Peyer's patch (tissue), 4 donors: ENCODE measurements at regions not wholly inside any gene's neighbourhood (a gene's known extent, or its start where the extent isn't known, plus 50 kb on each side); places are given as distances from the start of the nearest gene placed in this dataset.

Experiments
- DNase-seq, 3 donors: peaks; one replicate each; pipeline ENCODE4 v3.0.0-alpha.2; 2017 to 2019
- H3K27ac ChIP-seq, 4 donors: fragments of 200-600 bp; sonication (generic); one replicate each; pipeline ENCODE4 v1.5.1; 2016 to 2019
- H3K27me3 ChIP-seq, 2 donors: fragments of 200-600 bp; sonication (generic); one replicate each; pipeline ENCODE4 v1.5.1; 2019
- H3K36me3 ChIP-seq, 3 donors: fragments of 200-600 bp; sonication (generic); one replicate each; pipeline ENCODE4 v1.5.1; 2016 to 2019
- H3K4me1 ChIP-seq, 4 donors: fragments of 200-600 bp; sonication (generic); one replicate each; pipeline ENCODE4 v1.5.1; 2016 to 2019
- H3K4me3 ChIP-seq, 4 donors: fragments of 200-600 bp; sonication (generic); 1 replicate in 3 of 4; 2 replicates in 1 of 4; pipeline ENCODE4 v1.5.1; 2016 to 2019; ENCODE audit warnings: mild to moderate bottlenecking in 1 of 4
- H3K9me3 ChIP-seq, 4 donors: fragments of 200-600 bp; sonication (generic); one replicate each; pipeline ENCODE4 v1.5.1; 2016 to 2019; ENCODE audit warnings: mild to moderate bottlenecking in 1 of 4
- POLR2A ChIP-seq, 2 donors: fragments of 450-650 bp; IDR thresholded peaks; one replicate each; pipeline ENCODE4 v1.5.1; 2017; ENCODE audit warnings: antibody characterized with exemption in 2 of 2, mild to moderate bottlenecking in 2 of 2, moderate library complexity in 2 of 2
- TF ChIP-seq, protein P1 (sequence below), 6 experiments: fragments of 450-650 bp in 4 of 6; fragments of 200-600 bp in 2 of 6; sonication (generic) in 1 of 6; IDR thresholded peaks; one replicate each; pipeline ENCODE4 v1.5.1; 2017 to 2019; ENCODE audit warnings: antibody characterized with exemption in 6 of 6, mild to moderate bottlenecking in 3 of 6, moderate library complexity in 1 of 6

DNA sequence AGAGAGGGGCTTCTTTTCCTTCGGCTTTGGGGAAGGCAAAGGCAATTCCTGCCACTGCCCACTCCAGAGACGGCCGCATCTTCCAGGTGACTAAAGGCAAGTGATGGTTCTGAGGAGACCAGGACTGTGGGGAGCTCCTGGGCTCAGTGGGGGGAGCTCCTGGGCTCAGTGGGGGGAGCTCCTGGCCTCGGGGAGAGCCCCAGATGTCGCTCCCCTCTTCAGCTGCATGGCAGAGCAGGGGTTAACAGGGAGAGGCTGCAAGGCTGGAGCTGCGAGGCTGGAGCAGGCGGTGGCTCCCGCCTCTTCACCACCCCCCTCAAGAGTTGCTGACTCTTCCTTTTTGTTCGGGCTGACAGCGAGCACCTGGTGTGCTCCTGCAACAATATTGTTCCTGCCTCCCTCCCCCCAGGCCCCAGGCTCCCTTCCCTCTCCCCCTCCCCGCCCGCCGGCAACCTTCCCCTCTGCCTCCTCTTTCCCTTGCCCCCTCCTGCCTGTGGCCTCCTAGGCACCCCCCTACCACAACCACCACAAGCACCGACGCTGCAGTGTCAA lies 56.3 kb upstream of the LBX1 start:
- Histone ChIP-seq H3K4me3 (no peak overlapping the region), H3K27ac (no peak overlapping the region), H3K27me3 (peaks cover 0 to 24% of the 10 kb centered on the region in 2 donors), H3K36me3 (no peaks in the 10 kb centered on the region), H3K9me3 (no peaks in the 10 kb centered on the region), H3K4me1 (no peaks in the 10 kb centered on the region)
- no peak for DNase-seq
- TF ChIP-seq POLR2A (IDR thresholded peaks at IDR 0.05) = no peak
- TF ChIP-seq, protein P1, sequence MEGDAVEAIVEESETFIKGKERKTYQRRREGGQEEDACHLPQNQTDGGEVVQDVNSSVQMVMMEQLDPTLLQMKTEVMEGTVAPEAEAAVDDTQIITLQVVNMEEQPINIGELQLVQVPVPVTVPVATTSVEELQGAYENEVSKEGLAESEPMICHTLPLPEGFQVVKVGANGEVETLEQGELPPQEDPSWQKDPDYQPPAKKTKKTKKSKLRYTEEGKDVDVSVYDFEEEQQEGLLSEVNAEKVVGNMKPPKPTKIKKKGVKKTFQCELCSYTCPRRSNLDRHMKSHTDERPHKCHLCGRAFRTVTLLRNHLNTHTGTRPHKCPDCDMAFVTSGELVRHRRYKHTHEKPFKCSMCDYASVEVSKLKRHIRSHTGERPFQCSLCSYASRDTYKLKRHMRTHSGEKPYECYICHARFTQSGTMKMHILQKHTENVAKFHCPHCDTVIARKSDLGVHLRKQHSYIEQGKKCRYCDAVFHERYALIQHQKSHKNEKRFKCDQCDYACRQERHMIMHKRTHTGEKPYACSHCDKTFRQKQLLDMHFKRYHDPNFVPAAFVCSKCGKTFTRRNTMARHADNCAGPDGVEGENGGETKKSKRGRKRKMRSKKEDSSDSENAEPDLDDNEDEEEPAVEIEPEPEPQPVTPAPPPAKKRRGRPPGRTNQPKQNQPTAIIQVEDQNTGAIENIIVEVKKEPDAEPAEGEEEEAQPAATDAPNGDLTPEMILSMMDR (IDR thresholded peaks at IDR 0.05) = no peak

DNA sequence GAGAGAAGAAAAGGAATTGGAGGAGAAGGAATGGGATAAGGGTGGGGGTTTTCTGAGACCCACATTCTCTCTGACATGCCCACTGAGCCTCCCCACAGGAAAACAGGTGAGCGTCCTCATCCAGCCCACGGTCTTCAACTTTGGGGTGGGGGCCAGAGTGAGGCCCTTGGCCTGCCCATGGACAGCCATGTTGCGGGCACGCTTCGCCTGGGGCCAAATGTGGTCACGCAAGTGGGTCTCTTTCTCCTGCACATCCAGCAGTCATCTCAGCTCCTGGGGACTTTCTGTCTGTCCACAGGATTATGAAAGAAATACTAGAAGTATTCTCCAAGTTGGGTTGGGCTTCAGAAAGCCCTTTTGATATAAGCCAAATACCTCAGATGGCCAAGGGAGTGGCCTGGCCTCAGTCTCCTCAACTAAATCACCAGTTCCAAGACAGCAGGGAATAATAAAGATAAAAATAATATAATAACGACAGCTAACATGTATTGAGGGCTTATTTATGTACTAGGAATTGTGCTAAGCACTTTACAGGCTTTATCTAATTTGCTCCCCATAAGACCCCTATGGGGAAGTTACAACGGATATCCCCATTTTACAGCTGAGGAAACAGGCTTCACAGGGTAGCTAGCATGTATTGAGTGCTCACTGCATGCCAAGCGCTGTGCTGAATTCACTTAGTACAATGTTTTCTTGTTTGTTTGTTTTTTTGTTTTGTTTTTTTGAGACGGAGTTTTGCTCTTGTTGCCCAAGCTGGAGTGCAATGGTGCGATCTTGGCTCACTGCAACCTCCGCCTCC lies 57.2 kb upstream of the LBX1 start:
- peaks cover 0 to 33% of the 10 kb centered on the region in 2 donors for H3K27me3 ChIP-seq

GRCh38 chr10:101287183-101287996 lies 58.1 kb upstream of the LBX1 start:
- peaks cover 0 to 14% (median 11%) of the 10 kb centered on the region in 4 donors for H3K4me1 ChIP-seq
- no peak overlapping the region for H3K4me3 ChIP-seq
- no peak for DNase-seq
- no peaks in the 10 kb centered on the region for H3K36me3 ChIP-seq
- H3K27ac ChIP-seq = no peak overlapping the region
- no peak for TF ChIP-seq POLR2A (IDR thresholded peaks at IDR 0.05)
- TF ChIP-seq, protein P1 (IDR thresholded peaks at IDR 0.05) = no peak
- H3K27me3 ChIP-seq = peaks cover 0 to 41% of the 10 kb centered on the region in 2 donors
- H3K9me3 ChIP-seq = no peaks in the 10 kb centered on the region

More for the DNA sequence above, 57.2 kb upstream of the LBX1 start:
- Histone ChIP-seq H3K4me3 (no peak overlapping the region), H3K27ac (no peak overlapping the region), H3K36me3 (no peaks in the 10 kb centered on the region), H3K4me1 (peaks cover 0 to 5% (median 3%) of the 10 kb centered on the region in 4 donors), H3K9me3 (no peaks in the 10 kb centered on the region)
- no peak for DNase-seq
- no peak for TF ChIP-seq POLR2A (IDR thresholded peaks at IDR 0.05)
- TF ChIP-seq, protein P1 (IDR thresholded peaks at IDR 0.05) = no peak

DNA sequence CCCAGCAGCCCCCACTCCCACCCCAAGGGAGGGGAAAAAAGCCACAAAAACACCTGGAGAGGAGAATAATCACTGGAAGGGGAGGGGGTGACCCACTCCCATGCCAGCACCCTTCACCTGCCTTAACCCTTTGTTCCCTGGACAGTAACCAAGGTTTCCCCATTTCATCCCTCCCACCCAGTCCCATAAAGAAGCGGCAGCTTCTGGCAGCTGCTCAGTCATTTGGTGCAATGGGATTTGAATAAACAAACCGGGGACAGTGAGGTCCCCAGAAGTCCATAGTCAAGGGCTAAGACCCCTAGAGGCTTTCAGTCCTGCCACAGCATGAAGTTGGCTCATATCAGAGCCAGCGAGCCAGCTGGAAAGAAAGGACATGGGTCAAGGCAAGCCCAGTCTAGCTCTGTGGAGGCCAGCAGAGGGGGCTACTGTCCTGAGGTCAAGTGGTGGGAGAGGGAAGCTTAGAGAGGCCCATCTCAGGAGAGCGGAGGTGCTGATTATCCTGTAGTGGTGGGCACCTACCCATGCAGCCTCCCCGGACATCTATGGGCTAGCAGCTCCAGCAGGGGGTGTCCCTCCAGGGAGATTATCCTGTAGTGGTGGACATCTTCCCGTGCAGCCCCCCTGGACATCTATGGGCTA lies 58.9 kb upstream of the LBX1 start:
- Histone ChIP-seq H3K27ac (no peak overlapping the region), H3K4me1 (peaks cover 0 to 19% (median 14%) of the 10 kb centered on the region in 4 donors), H3K27me3 (peaks cover 0 to 48% of the 10 kb centered on the region in 2 donors), H3K36me3 (no peaks in the 10 kb centered on the region), H3K4me3 (no peak overlapping the region), H3K9me3 (no peaks in the 10 kb centered on the region)
- DNase-seq = no peak
- no peak for TF ChIP-seq POLR2A (IDR thresholded peaks at IDR 0.05)
- TF ChIP-seq, protein P1 (IDR thresholded peaks at IDR 0.05) = no peak

DNA sequence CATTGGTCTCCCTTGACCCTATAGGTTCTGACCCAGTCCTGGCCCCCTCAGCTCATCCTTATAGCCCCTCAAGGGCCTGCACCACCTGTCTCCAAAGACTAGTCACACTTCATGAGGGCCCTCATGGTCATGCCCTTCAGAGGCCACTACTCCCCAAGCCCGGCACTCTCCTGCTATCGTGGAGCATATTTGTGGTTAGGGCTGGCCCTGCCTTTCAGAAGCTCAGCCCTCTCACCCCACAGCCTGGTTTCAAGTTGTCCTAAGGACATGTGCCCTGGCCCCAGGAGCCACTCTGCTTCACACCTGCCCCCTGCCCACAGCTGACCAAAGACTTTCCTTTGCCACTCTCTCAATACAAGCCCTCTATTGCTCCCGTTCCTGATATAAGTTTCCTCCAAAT lies 60.3 kb upstream of the LBX1 start:
- Histone ChIP-seq H3K4me3 (no peak overlapping the region), H3K36me3 (no peaks in the 10 kb centered on the region), H3K27ac (no peak overlapping the region), H3K4me1 (peaks cover 0 to 19% (median 14%) of the 10 kb centered on the region in 4 donors), H3K27me3 (peaks cover 0 to 40% of the 10 kb centered on the region in 2 donors), H3K9me3 (no peaks in the 10 kb centered on the region)
- no peak for TF ChIP-seq POLR2A (IDR thresholded peaks at IDR 0.05)
- TF ChIP-seq, protein P1 (IDR thresholded peaks at IDR 0.05) = no peak
- no peak for DNase-seq
